ENCODE measurements at regions not wholly inside any gene's neighbourhood (a gene's known extent, or its start where the extent isn't known, plus 50 kb on each side); places are given as distances from the start of the nearest gene placed in this dataset.

DNA sequence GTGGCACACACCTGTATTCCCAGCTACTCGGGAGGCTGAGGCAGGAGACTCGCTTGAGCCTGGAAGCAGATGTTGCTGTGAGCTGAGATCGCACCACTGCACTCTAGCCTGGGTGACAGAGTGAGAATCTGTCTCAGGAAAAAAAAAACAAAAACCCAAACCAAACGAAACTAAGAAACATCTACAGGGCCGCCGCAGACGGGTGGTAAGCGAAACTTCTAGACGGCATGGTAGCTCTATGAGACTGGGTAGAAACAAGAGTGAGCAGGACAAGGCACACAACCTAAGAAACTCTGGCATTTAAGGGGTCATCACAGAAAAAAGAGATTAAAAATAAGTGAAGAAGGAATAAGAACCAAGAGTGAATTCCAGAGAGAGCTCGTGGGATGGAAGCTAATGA, 454.8 kb upstream of the KLF4 start:
- CTCF ChIA-PET = interaction anchor here (0.6 kb wide), 1 partner anchor 333 kb away, joined by 4 read pairs; no protein-coding TSS in a partner anchor
- Histone ChIP-seq H3K9me3 (ENCODE audit: control insufficient read depth, insufficient read depth, low read depth, low read length) (no peaks in the 10 kb centered on the region), H3K36me3 (ENCODE audit: control insufficient read depth in 2 of 2, insufficient read depth in 1 of 2, low read length in 2 of 2) (no peaks in the 10 kb centered on the region), H3K4me3 (ENCODE audit: low read depth, low read length) (no peak overlapping the region), H3K27ac (ENCODE audit: extremely low read depth, low read depth, low read length) (no peak overlapping the region), H3K4me1 (ENCODE audit: control insufficient read depth, insufficient read depth, low read length) (no peaks in the 10 kb centered on the region)
- POLR2A ChIA-PET = no interaction called here
- TF ChIP-seq ZFP69B (tag by site-specific recombination; IDR thresholded peaks at IDR 0.05) = no peak
- TF ChIP-seq SCRT2 (tag by site-specific recombination; IDR thresholded peaks at IDR 0.05) = no peak
- TF ChIP-seq ZNF214 (tag by site-specific recombination; IDR thresholded peaks at IDR 0.05; ENCODE audit: borderline replicate concordance) = no peak
- TF ChIP-seq SCRT1 (tag by site-specific recombination; IDR thresholded peaks at IDR 0.05; ENCODE audit: borderline replicate concordance) = no peak
- no peak for TF ChIP-seq ZNF211 (tag by site-specific recombination; IDR thresholded peaks at IDR 0.05; ENCODE audit: low read depth)
- no peak for TF ChIP-seq SP7 (tag by site-specific recombination; IDR thresholded peaks at IDR 0.05)
- TF ChIP-seq, protein P1, sequence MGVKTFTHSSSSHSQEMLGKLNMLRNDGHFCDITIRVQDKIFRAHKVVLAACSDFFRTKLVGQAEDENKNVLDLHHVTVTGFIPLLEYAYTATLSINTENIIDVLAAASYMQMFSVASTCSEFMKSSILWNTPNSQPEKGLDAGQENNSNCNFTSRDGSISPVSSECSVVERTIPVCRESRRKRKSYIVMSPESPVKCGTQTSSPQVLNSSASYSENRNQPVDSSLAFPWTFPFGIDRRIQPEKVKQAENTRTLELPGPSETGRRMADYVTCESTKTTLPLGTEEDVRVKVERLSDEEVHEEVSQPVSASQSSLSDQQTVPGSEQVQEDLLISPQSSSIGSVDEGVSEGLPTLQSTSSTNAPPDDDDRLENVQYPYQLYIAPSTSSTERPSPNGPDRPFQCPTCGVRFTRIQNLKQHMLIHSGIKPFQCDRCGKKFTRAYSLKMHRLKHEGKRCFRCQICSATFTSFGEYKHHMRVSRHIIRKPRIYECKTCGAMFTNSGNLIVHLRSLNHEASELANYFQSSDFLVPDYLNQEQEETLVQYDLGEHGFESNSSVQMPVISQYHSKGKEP (tag by site-specific recombination; IDR thresholded peaks at IDR 0.05) = no peak
- no peak for TF ChIP-seq ZBTB21 (tag by site-specific recombination; IDR thresholded peaks at IDR 0.05)
- TF ChIP-seq, protein P2, sequence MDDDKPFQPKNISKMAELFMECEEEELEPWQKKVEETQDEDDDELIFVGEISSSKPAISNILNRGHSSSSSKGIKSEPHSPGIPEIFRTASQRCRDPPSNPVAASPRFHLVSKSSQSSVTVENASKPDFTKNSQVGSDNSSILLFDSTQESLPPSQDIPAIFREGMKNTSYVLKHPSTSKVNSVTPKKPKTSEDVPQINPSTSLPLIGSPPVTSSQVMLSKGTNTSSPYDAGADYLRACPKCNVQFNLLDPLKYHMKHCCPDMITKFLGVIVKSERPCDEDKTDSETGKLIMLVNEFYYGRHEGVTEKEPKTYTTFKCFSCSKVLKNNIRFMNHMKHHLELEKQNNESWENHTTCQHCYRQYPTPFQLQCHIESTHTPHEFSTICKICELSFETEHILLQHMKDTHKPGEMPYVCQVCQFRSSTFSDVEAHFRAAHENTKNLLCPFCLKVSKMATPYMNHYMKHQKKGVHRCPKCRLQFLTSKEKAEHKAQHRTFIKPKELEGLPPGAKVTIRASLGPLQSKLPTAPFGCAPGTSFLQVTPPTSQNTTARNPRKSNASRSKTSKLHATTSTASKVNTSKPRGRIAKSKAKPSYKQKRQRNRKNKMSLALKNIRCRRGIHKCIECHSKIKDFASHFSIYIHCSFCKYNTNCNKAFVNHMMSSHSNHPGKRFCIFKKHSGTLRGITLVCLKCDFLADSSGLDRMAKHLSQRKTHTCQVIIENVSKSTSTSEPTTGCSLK (tag by site-specific recombination; IDR thresholded peaks at IDR 0.05) = no peak
- TF ChIP-seq ZNF76 (tag by site-specific recombination; IDR thresholded peaks at IDR 0.05; ENCODE audit: borderline replicate concordance, low read depth) = no peak
- TF ChIP-seq ZNF677 (tag by site-specific recombination; IDR thresholded peaks at IDR 0.05) = no peak
- TF ChIP-seq ZNF792 (tag by site-specific recombination; IDR thresholded peaks at IDR 0.05) = no peak
- no peak for TF ChIP-seq ZNF473 (tag by site-specific recombination; IDR thresholded peaks at IDR 0.05)

DNA sequence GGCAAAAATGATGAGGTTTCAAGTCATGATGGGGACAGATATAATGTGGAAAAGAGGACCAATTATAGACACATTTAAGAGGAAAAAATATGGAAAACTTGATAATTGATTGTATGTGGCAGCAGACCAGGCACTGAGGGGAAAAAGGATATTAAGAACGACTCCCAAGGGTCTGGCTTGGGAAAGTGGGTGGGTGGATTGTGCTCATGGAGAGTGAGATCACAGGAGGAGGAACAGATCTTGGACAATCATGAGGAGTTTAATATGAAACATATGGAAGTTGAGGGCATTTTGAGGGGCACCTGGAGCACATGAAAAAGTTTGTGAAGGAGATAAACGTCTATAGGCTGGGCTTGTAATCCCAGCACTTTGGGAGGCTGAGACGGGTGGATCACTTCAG, 454.3 kb upstream of the KLF4 start:
- ChIA-PET CTCF (no interaction called here), POLR2A (no interaction called here)
- H3K9me3 ChIP-seq (ENCODE audit: control insufficient read depth, insufficient read depth, low read depth, low read length) = no peaks in the 10 kb centered on the region
- no peak overlapping the region for H3K4me3 ChIP-seq (ENCODE audit: low read depth, low read length)
- TF ChIP-seq ZNF510 (tag by site-specific recombination; IDR thresholded peaks at IDR 0.05; ENCODE audit: insufficient replicate concordance) (no peak), OSR2 (tag by site-specific recombination; IDR thresholded peaks at IDR 0.05) (no peak), ZNF416 (tag by site-specific recombination; IDR thresholded peaks at IDR 0.05) (no peak), ZBTB17 (tag by site-specific recombination; IDR thresholded peaks at IDR 0.05) (no peak)
- H3K36me3 ChIP-seq (ENCODE audit: control insufficient read depth in 2 of 2, insufficient read depth in 1 of 2, low read length in 2 of 2) = no peaks in the 10 kb centered on the region
- no peak overlapping the region for H3K27ac ChIP-seq (ENCODE audit: extremely low read depth, low read depth, low read length)
- H3K4me1 ChIP-seq (ENCODE audit: control insufficient read depth, insufficient read depth, low read length) = no peaks in the 10 kb centered on the region

DNA sequence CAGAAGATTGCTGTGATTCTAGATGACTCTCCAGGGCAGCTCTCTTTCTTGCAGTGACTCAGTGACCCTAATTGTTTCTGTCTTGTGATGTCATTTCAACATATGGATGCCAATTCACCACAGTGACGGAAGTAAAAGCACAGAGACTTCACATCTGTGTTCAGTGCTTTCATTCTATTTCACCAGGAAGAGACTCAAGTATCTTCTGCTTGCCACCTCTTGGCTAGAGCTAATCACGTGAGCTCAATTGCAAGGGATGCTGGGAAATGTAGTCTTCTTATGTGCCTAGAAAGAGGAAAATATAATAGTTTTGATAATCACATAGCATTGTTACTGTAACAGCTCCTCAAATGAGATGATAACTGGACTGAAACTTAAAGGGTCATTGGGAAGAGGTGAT, 453.3 kb upstream of the KLF4 start:
- H3K36me3 ChIP-seq (ENCODE audit: control insufficient read depth in 2 of 2, insufficient read depth in 1 of 2, low read length in 2 of 2) = no peaks in the 10 kb centered on the region
- CTCF ChIA-PET = no interaction called here
- H3K4me1 ChIP-seq (ENCODE audit: control insufficient read depth, insufficient read depth, low read length) = no peaks in the 10 kb centered on the region
- H3K4me3 ChIP-seq (ENCODE audit: low read depth, low read length) = no peak overlapping the region
- H3K9me3 ChIP-seq (ENCODE audit: control insufficient read depth, insufficient read depth, low read depth, low read length) = no peaks in the 10 kb centered on the region
- POLR2A ChIA-PET = no interaction called here
- H3K27ac ChIP-seq (ENCODE audit: extremely low read depth, low read depth, low read length) = no peak overlapping the region
- no peak for TF ChIP-seq HOXD13 (CRISPR knock-in tag; IDR thresholded peaks at IDR 0.05; ENCODE audit: borderline replicate concordance)
- TF ChIP-seq ZNF404 (tag by site-specific recombination; IDR thresholded peaks at IDR 0.05) = no peak
- TF ChIP-seq ZNF426 (tag by site-specific recombination; IDR thresholded peaks at IDR 0.05) = no peak
- no peak for TF ChIP-seq ZNF501 (tag by site-specific recombination; IDR thresholded peaks at IDR 0.05)
- TF ChIP-seq, protein P3, sequence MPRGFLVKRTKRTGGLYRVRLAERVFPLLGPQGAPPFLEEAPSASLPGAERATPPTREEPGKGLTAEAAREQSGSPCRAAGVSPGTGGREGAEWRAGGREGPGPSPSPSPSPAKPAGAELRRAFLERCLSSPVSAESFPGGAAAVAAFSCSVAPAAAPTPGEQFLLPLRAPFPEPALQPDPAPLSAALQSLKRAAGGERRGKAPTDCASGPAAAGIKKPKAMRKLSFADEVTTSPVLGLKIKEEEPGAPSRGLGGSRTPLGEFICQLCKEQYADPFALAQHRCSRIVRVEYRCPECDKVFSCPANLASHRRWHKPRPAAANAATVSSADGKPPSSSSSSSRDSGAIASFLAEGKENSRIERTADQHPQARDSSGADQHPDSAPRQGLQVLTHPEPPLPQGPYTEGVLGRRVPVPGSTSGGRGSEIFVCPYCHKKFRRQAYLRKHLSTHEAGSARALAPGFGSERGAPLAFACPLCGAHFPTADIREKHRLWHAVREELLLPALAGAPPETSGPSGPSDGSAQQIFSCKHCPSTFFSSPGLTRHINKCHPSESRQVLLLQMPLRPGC (tag by site-specific recombination; IDR thresholded peaks at IDR 0.05) = no peak
- TF ChIP-seq ZNF843 (tag by site-specific recombination; IDR thresholded peaks at IDR 0.05) = no peak
- TF ChIP-seq, protein P4, sequence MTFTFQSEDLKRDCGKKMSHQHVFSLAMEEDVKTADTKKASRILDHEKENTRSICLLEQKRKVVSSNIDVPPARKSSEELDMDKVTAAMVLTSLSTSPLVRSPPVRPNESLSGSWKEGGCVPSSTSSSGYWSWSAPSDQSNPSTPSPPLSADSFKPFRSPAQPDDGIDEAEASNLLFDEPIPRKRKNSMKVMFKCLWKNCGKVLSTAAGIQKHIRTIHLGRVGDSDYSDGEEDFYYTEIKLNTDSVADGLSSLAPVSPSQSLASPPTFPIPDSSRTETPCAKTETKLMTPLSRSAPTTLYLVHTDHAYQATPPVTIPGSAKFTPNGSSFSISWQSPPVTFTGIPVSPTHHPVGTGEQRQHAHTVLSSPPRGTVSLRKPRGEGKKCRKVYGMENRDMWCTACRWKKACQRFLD (tag by site-specific recombination; IDR thresholded peaks at IDR 0.05) = no peak
